WI38 (cell line): ENCODE measurements at regions not wholly inside any gene's neighbourhood (a gene's known extent, or its start where the extent isn't known, plus 50 kb on each side); places are given as distances from the start of the nearest gene placed in this dataset.
A peak's percentile ranks its signal among the peaks of the same experiment; 100 is the strongest.

Experiments used
- H3K4me3 ChIP-seq: 2 replicates; pipeline ENCODE4 v1.5.1; 2011; ENCODE audit warnings: low read depth, mild to moderate bottlenecking, control low read depth, low read length
- CTCF ChIP-seq: IDR thresholded peaks from 2 replicates; pipeline ENCODE4 v1.5.1; 2012; ENCODE audit warnings: low read depth, mild to moderate bottlenecking, control low read depth, low read length

GRCh38 chr12:47548401-47548800, 157.4 kb downstream of the RPAP3 start:
- no peak overlapping the region for H3K4me3 ChIP-seq
- TF ChIP-seq CTCF, result no peak

GRCh38 chr12:47547077-47547476, 158.8 kb downstream of the RPAP3 start:
- H3K4me3 ChIP-seq, result no peak overlapping the region

GRCh38 chr12:47545938-47546609, 159.8 kb downstream of the RPAP3 start:
- TF ChIP-seq CTCF, result no peak
- H3K4me3 ChIP-seq, result no peak overlapping the region

More at GRCh38 chr12:47547077-47547476, 158.8 kb downstream of the RPAP3 start:
- peak; percentile 39 for TF ChIP-seq CTCF

- no peak overlapping the region for H3K4me3 ChIP-seq
- no peak for TF ChIP-seq CTCF
Measured at GRCh38 chr12:47534695-47535094, 171.1 kb downstream of the RPAP3 start.

- no peak for TF ChIP-seq CTCF
- no peak overlapping the region for H3K4me3 ChIP-seq
Measured at GRCh38 chr12:47530050-47530449, 175.8 kb downstream of the RPAP3 start.

- TF ChIP-seq CTCF, result no peak
- no peak overlapping the region for H3K4me3 ChIP-seq
Measured at GRCh38 chr12:47527816-47528215, 178.0 kb downstream of the RPAP3 start.

GRCh38 chr12:47520029-47520428, 185.8 kb downstream of the RPAP3 start:
- no peak overlapping the region for H3K4me3 ChIP-seq
- TF ChIP-seq CTCF, result no peak
